22Rv1 (cell line): ENCODE measurements at regions not wholly inside any gene's neighbourhood (a gene's known extent, or its start where the extent isn't known, plus 50 kb on each side); places are given as distances from the start of the nearest gene placed in this dataset.

ENCODE experiments used
- CTCF ChIP-seq: fragments of 450-650 bp; IDR thresholded peaks from 2 replicates; pipeline ENCODE4 v1.5.1; 2017; ENCODE audit warnings: mild to moderate bottlenecking
- ZFX ChIP-seq: fragments of 450-650 bp; IDR thresholded peaks from 2 replicates; pipeline ENCODE4 v1.6.1; 2017; ENCODE audit warnings: antibody characterized with exemption, borderline replicate concordance

- no peak for TF ChIP-seq CTCF
- TF ChIP-seq ZFX, result no peak
Measured at GRCh38 chr4:23463071-23463470, 426.8 kb downstream of the PPARGC1A start.
